ENCODE measurements at regions not wholly inside any gene's neighbourhood (a gene's known extent, or its start where the extent isn't known, plus 50 kb on each side); places are given as distances from the start of the nearest gene placed in this dataset.

DNA sequence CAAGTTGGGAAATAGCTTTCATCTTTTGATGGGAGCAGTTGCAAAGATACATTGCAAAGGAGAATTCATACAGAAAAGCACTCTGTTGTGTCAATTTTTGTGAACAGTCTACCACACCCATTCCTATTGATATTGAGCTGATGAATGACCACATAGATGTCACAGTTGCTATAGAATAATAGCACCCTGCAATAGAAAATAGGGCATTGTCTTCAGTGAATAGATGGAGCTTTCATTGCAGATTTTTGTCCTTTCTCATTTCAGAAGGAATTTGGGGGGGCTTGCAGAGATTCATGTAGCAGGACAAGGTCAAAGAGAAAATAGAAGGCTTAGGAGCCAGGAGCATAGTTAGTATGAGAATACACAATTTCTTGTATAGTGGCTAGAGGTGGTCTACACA lies 237.9 kb downstream of the TMEM38B start:
- Histone ChIP-seq H3K4ac (ENCODE audit: low read depth, low read length) (no peak overlapping the region), H2BK20ac (ENCODE audit: low read depth, low read length, poor library complexity, severe bottlenecking) (no peak overlapping the region), H4K5ac (ENCODE audit: insufficient read length, low read depth, low read length) (no peak overlapping the region), H3K27me3 (ENCODE audit: insufficient read depth, low read length) (no peaks in the 10 kb centered on the region), H3K9ac (ENCODE audit: extremely low read depth, insufficient read length, low read length) (no peak overlapping the region), H3K9me3 (ENCODE audit: control insufficient read depth, low read depth, low read length) (no peaks in the 10 kb centered on the region), H2BK120ac (ENCODE audit: low read depth, low read length, poor library complexity, severe bottlenecking) (no peak overlapping the region), H3K79me1 (ENCODE audit: insufficient read depth, low read depth, low read length, poor library complexity, severe bottlenecking) (no peaks in the 10 kb centered on the region), H2BK15ac (ENCODE audit: low read depth, low read length) (no peak overlapping the region), H2AFZ (ENCODE audit: low read length) (no peak overlapping the region), H2BK5ac (ENCODE audit: insufficient read length, low read length) (no peak overlapping the region), H4K8ac (replicated peaks; ENCODE audit: insufficient read length, low read depth, low read length) (no peak overlapping the region), H2BK12ac (ENCODE audit: insufficient read length, low read depth, low read length) (no peak overlapping the region), H3K18ac (ENCODE audit: insufficient read length, low read depth, low read length) (no peak overlapping the region), H3K4me1 (ENCODE audit: insufficient read depth, low read length) (no peaks in the 10 kb centered on the region), H4K20me1 (ENCODE audit: control insufficient read depth, insufficient read depth, insufficient read length) (no peaks in the 10 kb centered on the region), H3T11ph (ENCODE audit: low read length) (no peak overlapping the region), H3K4me2 (ENCODE audit: insufficient read depth, insufficient read length, low read length) (no peak overlapping the region), H3K27ac (ENCODE audit: insufficient read length, low read depth, low read length) (no peak overlapping the region), H3K14ac (ENCODE audit: insufficient read depth, low read length) (no peak overlapping the region), H2AK5ac (ENCODE audit: insufficient read length, low read length) (no peak overlapping the region), H3K79me2 (ENCODE audit: insufficient read depth, low read length) (no peaks in the 10 kb centered on the region; the same call in 1 of the 2 replicates), H3K56ac (ENCODE audit: insufficient read length, low read depth, low read length) (no peak overlapping the region), H3K23me2 (ENCODE audit: insufficient read length, low read depth, low read length, poor library complexity, severe bottlenecking) (no peaks in the 10 kb centered on the region), H4K91ac (ENCODE audit: insufficient read length, low read depth, low read length) (no peak overlapping the region), H3K23ac (ENCODE audit: insufficient read length, low read depth, low read length) (no peak overlapping the region)
- DNase-seq: no peak
- TF ChIP-seq, protein P1, sequence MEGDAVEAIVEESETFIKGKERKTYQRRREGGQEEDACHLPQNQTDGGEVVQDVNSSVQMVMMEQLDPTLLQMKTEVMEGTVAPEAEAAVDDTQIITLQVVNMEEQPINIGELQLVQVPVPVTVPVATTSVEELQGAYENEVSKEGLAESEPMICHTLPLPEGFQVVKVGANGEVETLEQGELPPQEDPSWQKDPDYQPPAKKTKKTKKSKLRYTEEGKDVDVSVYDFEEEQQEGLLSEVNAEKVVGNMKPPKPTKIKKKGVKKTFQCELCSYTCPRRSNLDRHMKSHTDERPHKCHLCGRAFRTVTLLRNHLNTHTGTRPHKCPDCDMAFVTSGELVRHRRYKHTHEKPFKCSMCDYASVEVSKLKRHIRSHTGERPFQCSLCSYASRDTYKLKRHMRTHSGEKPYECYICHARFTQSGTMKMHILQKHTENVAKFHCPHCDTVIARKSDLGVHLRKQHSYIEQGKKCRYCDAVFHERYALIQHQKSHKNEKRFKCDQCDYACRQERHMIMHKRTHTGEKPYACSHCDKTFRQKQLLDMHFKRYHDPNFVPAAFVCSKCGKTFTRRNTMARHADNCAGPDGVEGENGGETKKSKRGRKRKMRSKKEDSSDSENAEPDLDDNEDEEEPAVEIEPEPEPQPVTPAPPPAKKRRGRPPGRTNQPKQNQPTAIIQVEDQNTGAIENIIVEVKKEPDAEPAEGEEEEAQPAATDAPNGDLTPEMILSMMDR (conservative IDR thresholded peaks at IDR 0.05): no peak
- peaks cover 9 to 16% of the 10 kb centered on the region in 2 experiments for H3K9me3 Mint-ChIP-seq
- H3K27me3 Mint-ChIP-seq (ENCODE audit: low read depth): no peaks in the 10 kb centered on the region; the same call in 1 of the 2 replicates
- no peaks in the 10 kb centered on the region for H3K4me1 Mint-ChIP-seq
- peaks cover 2 to 11% (median 7%) of the 10 kb centered on the region in 3 experiments; a peak in 6 of 7 replicates for H3K36me3 Mint-ChIP-seq (ENCODE audit: insufficient read depth in 1 of 3, low read depth in 3 of 3)
- no peak overlapping the region for H3K4me3 Mint-ChIP-seq
- H3K27ac Mint-ChIP-seq: no peak overlapping the region

All from H9 (cell line).